ENCODE measurements at regions not wholly inside any gene's neighbourhood (a gene's known extent, or its start where the extent isn't known, plus 50 kb on each side); places are given as distances from the start of the nearest gene placed in this dataset.
"Not testable (repeated sequence)": the region's sequence is repeated elsewhere in the genome, so short reads cannot be mapped to it uniquely, and the experiment has no call there.

DNA sequence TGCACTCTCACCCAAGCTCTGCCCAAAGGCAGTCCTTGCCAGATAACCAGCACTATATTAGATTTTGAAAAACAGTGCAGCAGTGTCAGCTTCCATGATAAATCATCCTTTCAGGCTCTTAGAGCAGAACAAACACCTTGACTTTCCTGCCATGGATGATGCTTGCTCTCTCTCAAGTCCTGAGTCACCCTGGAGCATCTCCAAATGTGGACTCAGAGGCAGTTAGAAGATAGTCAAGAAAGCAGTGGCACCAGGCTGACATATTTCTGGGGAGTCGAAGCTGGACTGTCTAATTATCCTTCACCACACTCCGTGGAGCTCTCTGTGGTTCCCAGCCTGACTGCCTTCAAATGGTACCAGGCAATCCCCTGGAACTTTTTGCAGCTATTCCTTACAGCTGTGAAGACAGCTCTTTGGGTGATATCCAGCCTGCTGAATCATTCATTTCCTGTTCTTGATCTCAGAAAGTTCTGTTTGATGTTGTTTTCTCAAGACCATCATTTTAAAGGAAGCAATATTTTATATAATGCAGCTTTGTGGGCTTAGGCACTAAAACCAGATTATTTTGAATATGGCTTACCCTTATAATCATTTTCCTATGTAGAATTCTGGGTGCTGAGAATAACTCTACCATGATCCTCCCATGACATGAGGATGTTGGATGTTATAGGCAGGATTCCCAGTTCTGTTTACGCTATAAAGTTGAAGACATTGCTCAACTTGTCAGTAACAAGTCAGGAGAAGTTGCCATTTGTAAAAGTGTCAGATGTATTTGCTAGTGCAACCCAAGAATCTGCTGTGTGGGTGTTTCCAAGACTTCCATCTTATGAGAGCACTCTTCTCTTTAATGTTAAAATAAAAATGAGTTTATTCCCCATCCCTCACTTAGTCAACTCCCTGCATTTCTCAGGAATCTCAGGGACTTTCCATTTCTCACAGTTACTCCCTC lies 233.8 kb downstream of the C7orf25 start:
- DNase-seq: no peak

- no peak for DNase-seq
Observed at GRCh38 chr7:42674541-42674940, 237.3 kb downstream of the C7orf25 start.

DNA sequence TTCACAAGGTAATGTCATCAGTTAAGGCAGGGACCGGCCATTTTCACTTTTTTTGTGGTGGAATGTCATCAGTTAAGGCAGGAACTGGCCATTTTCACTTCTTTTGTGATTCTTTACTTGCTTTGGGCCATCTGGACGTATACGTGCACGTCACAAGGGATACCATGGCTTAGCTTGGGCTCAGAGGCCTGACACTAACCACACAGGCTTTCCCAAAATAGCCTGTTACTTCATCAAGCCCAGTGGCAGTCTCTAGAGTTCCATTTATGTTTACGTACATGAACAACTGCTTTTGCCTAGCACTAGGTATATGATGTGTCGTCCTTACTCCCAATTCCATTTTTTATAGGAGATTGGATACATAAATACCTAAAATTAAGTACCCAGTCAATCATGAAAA lies 237.9 kb downstream of the C7orf25 start:
- DNase-seq: no peak

DNA sequence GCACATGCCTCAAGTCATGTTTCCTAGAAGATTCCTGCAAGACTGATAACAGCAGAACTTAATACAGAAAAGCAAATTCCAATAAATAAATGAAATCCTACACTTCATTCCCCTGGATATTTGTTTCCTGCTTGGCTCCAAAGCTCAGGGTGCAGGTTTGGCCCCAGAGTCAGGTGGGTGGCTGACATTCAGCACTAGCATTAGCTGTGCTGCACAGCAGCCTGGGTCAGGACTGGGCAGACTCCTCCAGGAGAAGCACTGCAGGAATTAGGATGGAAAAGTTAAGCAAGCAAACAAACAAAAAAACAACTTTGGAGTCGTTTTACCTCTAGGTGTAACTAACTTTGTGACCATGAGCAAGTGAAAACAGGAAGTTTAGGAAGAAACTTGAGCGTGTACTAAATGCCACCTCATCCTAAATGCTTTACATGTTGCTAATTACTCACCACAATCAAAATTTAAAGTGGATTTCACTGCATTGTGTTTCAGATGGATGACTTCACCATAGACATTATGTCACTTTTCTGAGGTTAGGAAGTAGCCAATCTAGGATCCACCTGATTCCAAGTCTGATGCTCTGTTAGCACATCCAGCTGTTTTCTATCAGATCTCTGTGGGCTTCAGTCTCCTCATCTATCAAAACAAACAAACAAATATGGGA lies 239.4 kb downstream of the C7orf25 start:
- no peak for DNase-seq

- no peak for DNase-seq
Observed at GRCh38 chr7:42671627-42672026, 240.2 kb downstream of the C7orf25 start.

- no peak for DNase-seq
Observed at GRCh38 chr7:42666994-42667393, 244.9 kb downstream of the C7orf25 start.

DNA sequence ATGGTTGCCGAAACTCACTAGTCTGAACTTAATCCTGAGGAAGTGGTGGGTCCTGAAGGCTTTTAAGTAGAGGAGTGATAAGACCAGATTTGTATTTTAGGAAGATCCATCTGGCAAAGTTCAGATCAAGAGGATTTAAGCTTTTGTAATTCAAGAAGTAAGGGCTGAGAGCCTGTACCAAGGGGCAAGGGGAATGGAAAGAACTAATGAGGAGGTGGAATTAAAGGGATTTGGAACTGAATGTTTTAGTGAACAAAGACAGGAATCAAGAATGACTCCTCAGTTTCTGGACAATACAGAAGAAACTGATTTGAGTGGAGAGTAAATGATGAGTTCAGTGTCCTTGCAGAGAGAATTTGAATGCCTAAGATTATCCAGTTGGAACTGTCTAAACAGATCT lies 249.0 kb downstream of the C7orf25 start:
- no peak for DNase-seq

DNA sequence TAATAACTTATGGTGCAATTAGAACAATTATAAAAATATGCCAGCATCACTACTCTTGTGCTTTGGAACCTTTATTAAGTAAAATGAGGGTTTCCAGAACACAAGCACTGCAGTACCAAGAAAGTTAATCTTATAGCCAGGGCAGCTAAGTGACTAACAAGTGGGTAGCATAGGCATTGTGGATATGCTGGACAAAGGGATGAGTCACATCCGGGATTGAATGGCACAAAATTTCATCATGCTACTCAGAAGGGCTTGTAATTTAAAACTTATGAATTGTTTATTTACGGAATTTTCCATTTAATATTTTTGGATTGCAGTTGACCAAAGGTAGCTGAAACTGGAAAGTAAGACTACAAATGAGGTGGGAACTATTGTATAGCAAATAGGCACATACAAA lies 250.6 kb downstream of the C7orf25 start:
- DNase-seq: no peak

GRCh38 chr7:42650701-42651100 lies 261.2 kb downstream of the C7orf25 start:
- DNase-seq: no peak

- DNase-seq: no peak
Observed at GRCh38 chr7:42650171-42650570, 261.7 kb downstream of the C7orf25 start.

GRCh38 chr7:42645906-42646305 lies 266.0 kb downstream of the C7orf25 start:
- no peak for DNase-seq

DNA sequence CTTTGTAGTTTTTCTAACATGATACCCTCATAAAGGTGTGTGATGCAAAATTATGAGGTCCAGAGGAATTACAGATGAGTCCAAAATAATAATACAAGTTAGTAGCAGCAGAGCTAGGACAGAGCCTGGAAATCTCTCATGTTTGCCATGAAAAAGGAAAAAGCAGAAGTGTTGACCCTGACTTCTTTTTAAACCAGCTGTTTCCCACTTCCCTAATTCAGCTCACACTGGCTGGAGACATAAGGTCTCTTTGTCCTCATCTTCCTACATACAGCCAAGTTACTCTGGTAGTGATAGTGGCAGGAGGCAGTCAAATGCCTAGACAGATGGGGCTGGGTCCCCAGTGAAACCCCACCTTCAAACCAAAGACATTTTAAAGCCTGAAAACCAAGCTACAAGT lies 269.2 kb downstream of the C7orf25 start:
- no peak for DNase-seq

DNA sequence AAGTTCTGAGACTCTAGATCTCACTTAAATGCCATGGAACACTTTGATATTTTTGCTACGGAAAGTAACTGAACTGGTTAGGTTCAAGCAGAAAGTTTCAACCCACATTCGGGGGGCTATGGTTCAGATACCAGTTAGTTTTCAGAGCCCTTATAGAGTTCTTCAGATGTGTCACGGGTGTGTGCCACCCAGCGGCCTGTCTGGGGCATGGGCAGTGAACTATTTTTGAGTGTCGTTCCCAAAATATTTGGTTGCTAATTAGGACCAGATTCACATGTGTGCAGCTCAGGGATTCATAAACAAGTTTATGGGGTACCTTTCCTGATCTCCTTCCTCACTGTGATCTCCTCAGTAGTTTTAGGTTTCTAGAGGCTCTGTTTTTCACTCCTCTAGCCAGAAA lies 271.9 kb downstream of the C7orf25 start:
- DNase-seq: no peak

- not testable (repeated sequence) for DNase-seq
Observed at GRCh38 chr7:42636380-42636779, 275.5 kb downstream of the C7orf25 start.

DNA sequence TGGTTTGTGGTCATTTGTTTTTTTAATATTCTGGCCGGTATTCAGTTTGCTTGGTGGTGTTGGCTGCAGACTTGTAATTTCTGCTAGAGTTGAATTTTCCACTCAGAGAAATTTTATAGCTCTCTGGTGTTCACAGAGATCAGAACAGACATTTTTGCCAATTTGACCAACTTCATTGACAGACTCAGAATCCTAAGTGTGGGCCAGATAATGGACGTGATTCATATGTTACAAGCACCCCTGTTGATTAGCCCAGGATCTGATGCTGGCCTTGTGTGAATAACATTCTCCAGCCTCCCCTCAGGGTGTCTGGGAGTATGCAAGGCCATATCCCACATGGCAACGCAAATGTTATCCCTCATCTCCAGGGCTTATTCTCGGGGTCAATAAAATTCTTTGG lies 283.8 kb downstream of the C7orf25 start:
- DNase-seq: no peak

- no peak for DNase-seq
Observed at GRCh38 chr7:42627626-42628025, 284.2 kb downstream of the C7orf25 start.

DNA sequence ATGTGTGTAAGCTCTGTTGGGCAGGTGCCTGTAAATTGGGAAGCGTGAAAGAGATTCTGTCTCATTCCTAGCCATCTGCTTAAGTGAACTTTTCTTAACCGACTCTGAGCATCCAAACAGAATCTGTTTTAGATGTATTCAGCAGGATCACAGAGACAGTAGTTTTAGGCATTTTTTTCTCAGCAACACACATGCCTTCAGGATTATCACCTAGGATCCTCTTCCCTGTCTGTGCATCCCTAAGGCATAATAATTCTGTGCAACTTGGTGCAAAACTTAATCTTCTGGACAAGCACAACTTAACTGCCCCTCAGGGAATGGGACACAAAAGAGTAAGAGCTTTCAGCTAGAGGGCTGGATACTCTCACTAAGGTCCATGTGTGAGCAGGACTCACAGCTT lies 284.8 kb downstream of the C7orf25 start:
- no peak for DNase-seq

- no peak for DNase-seq
Observed at GRCh38 chr7:42625421-42625820, 286.4 kb downstream of the C7orf25 start.

DNA sequence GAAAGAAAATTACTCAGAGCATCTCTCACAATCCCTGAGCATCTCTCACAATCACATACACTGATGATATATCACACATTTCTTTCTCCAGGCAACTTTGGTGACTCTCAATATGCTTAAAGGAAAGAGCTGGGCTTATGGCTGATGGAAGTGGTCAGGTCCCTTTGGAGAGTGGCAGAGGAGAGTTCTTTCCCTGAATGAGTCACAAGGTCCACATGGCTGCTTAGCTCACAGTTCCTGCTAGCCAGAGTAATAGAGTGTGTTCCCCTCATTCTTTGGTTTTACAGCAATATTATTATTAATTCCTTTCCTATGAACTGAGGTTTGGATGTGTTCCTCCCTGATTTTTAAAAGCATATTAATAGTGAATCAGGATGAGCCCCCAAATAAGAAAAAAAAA lies 287.4 kb downstream of the C7orf25 start:
- no peak for DNase-seq

GRCh38 chr7:42621543-42622219 lies 290.2 kb downstream of the C7orf25 start:
- DNase-seq: no peak

GRCh38 chr7:42618651-42619360 lies 293.1 kb downstream of the C7orf25 start:
- DNase-seq: no peak

- DNase-seq: no peak
Observed at GRCh38 chr7:42617806-42618457, 293.9 kb downstream of the C7orf25 start.

Measured in NCI-H1417 (cell line).